ENCODE measurements at regions not wholly inside any gene's neighbourhood (a gene's known extent, or its start where the extent isn't known, plus 50 kb on each side); places are given as distances from the start of the nearest gene placed in this dataset.
"Not testable (repeated sequence)": the region's sequence is repeated elsewhere in the genome, so short reads cannot be mapped to it uniquely, and the experiment has no call there.

- DNase-seq (ENCODE audit: low read depth) = no peak
Measured at GRCh38 chr7:55303220-55303619, 61.9 kb upstream of the LANCL2 start.

- DNase-seq (ENCODE audit: low read depth) = no peak
Measured at GRCh38 chr7:55304018-55304762, 60.9 kb upstream of the LANCL2 start.

- DNase-seq (ENCODE audit: low read depth) = no peak
Measured at GRCh38 chr7:55305135-55305534, 60.0 kb upstream of the LANCL2 start.

- DNase-seq (ENCODE audit: low read depth) = no peak
Measured at GRCh38 chr7:55306331-55306730, 58.8 kb upstream of the LANCL2 start.

GRCh38 chr7:55307123-55307916 lies 57.8 kb upstream of the LANCL2 start:
- no peak for DNase-seq (ENCODE audit: low read depth)

GRCh38 chr7:55308186-55308929 lies 56.8 kb upstream of the LANCL2 start:
- DNase-seq (ENCODE audit: low read depth) = peak; percentile 8

- no peak for DNase-seq (ENCODE audit: low read depth)
Measured at GRCh38 chr7:55309040-55309991, 55.8 kb upstream of the LANCL2 start.

- DNase-seq (ENCODE audit: low read depth) = no peak
Measured at GRCh38 chr7:55310287-55311025, 54.7 kb upstream of the LANCL2 start.

GRCh38 chr7:55311892-55312291 lies 53.2 kb upstream of the LANCL2 start:
- DNase-seq (ENCODE audit: low read depth) = not testable (repeated sequence)

GRCh38 chr7:55313671-55314070 lies 51.5 kb upstream of the LANCL2 start:
- DNase-seq (ENCODE audit: low read depth) = not testable (repeated sequence)

- no peak for DNase-seq (ENCODE audit: low read depth)
Measured at GRCh38 chr7:55314967-55315366, 50.2 kb upstream of the LANCL2 start.

All from fibroblast of the conjunctiva (primary cell).